ENCODE measurements at regions not wholly inside any gene's neighbourhood (a gene's known extent, or its start where the extent isn't known, plus 50 kb on each side); places are given as distances from the start of the nearest gene placed in this dataset.

- no peaks in the 10 kb centered on the region for H3K36me3 ChIP-seq (ENCODE audit: control insufficient read depth, insufficient read depth, low read length)
- H3K4me3 ChIP-seq (ENCODE audit: low read depth, low read length) = no peak overlapping the region
- H3K9me3 ChIP-seq (ENCODE audit: control insufficient read depth, insufficient read depth, low read length) = no peaks in the 10 kb centered on the region
- no peaks in the 10 kb centered on the region for H3K27me3 ChIP-seq (ENCODE audit: control insufficient read depth, insufficient read depth, low read length)
- no peak overlapping the region for H3K27ac ChIP-seq (ENCODE audit: low read depth, low read length)
- H3K4me1 ChIP-seq (ENCODE audit: control insufficient read depth, insufficient read depth, low read length) = no peaks in the 10 kb centered on the region
- H3K9ac ChIP-seq (ENCODE audit: low read depth, low read length) = no peak overlapping the region
Observed at GRCh38 chr16:17590711-17591654, 120.2 kb upstream of the XYLT1 start.

- H3K9me3 ChIP-seq (ENCODE audit: control insufficient read depth, insufficient read depth, low read length) = no peaks in the 10 kb centered on the region
- H3K4me3 ChIP-seq (ENCODE audit: low read depth, low read length) = no peak overlapping the region
- no peaks in the 10 kb centered on the region for H3K36me3 ChIP-seq (ENCODE audit: control insufficient read depth, insufficient read depth, low read length)
- no peak overlapping the region for H3K27ac ChIP-seq (ENCODE audit: low read depth, low read length)
- H3K27me3 ChIP-seq (ENCODE audit: control insufficient read depth, insufficient read depth, low read length) = no peaks in the 10 kb centered on the region
- H3K4me1 ChIP-seq (ENCODE audit: control insufficient read depth, insufficient read depth, low read length) = no peaks in the 10 kb centered on the region
- no peak overlapping the region for H3K9ac ChIP-seq (ENCODE audit: low read depth, low read length)
Observed at GRCh38 chr16:17589898-17590297, 119.1 kb upstream of the XYLT1 start.

- H3K9ac ChIP-seq (ENCODE audit: low read depth, low read length) = no peak overlapping the region
- no peaks in the 10 kb centered on the region for H3K4me1 ChIP-seq (ENCODE audit: control insufficient read depth, insufficient read depth, low read length)
- H3K9me3 ChIP-seq (ENCODE audit: control insufficient read depth, insufficient read depth, low read length) = 0 out of 2 replicates have a peak, but pooled peaks cover 6% of the 10 kb centered on the region
- H3K27me3 ChIP-seq (ENCODE audit: control insufficient read depth, insufficient read depth, low read length) = no peaks in the 10 kb centered on the region
- H3K36me3 ChIP-seq (ENCODE audit: control insufficient read depth, insufficient read depth, low read length) = no peaks in the 10 kb centered on the region
- no peak overlapping the region for H3K4me3 ChIP-seq (ENCODE audit: low read depth, low read length)
- H3K27ac ChIP-seq (ENCODE audit: low read depth, low read length) = no peak overlapping the region
Observed at GRCh38 chr16:17585449-17586074, 114.8 kb upstream of the XYLT1 start.

GRCh38 chr16:17578981-17579874, 108.5 kb upstream of the XYLT1 start:
- H3K27me3 ChIP-seq (ENCODE audit: control insufficient read depth, insufficient read depth, low read length) = no peaks in the 10 kb centered on the region
- peaks cover 9% of the 10 kb centered on the region for H3K4me1 ChIP-seq (ENCODE audit: control insufficient read depth, insufficient read depth, low read length)
- H3K9me3 ChIP-seq (ENCODE audit: control insufficient read depth, insufficient read depth, low read length) = 0 out of 2 replicates have a peak, but pooled peaks cover 6% of the 10 kb centered on the region
- no peaks in the 10 kb centered on the region for H3K36me3 ChIP-seq (ENCODE audit: control insufficient read depth, insufficient read depth, low read length)
- H3K9ac ChIP-seq (ENCODE audit: low read depth, low read length) = no peak overlapping the region
- H3K4me3 ChIP-seq (ENCODE audit: low read depth, low read length) = no peak overlapping the region
- H3K27ac ChIP-seq (ENCODE audit: low read depth, low read length) = peak overlapping the region; percentile 60

- no peaks in the 10 kb centered on the region for H3K9me3 ChIP-seq (ENCODE audit: control insufficient read depth, insufficient read depth, low read length)
- H3K27me3 ChIP-seq (ENCODE audit: control insufficient read depth, insufficient read depth, low read length) = no peaks in the 10 kb centered on the region
- peaks cover 4% of the 10 kb centered on the region for H3K4me1 ChIP-seq (ENCODE audit: control insufficient read depth, insufficient read depth, low read length)
- H3K36me3 ChIP-seq (ENCODE audit: control insufficient read depth, insufficient read depth, low read length) = no peaks in the 10 kb centered on the region
- H3K9ac ChIP-seq (ENCODE audit: low read depth, low read length) = no peak overlapping the region
- H3K4me3 ChIP-seq (ENCODE audit: low read depth, low read length) = no peak overlapping the region
- H3K27ac ChIP-seq (ENCODE audit: low read depth, low read length) = no peak overlapping the region
Observed at GRCh38 chr16:17574256-17574655, 103.5 kb upstream of the XYLT1 start.

- Histone ChIP-seq H3K27ac (ENCODE audit: low read depth, low read length) (no peak overlapping the region), H3K36me3 (ENCODE audit: control insufficient read depth, insufficient read depth, low read length) (no peaks in the 10 kb centered on the region), H3K27me3 (ENCODE audit: control insufficient read depth, insufficient read depth, low read length) (no peaks in the 10 kb centered on the region), H3K4me3 (ENCODE audit: low read depth, low read length) (no peak overlapping the region), H3K4me1 (ENCODE audit: control insufficient read depth, insufficient read depth, low read length) (no peaks in the 10 kb centered on the region), H3K9me3 (ENCODE audit: control insufficient read depth, insufficient read depth, low read length) (no peaks in the 10 kb centered on the region), H3K9ac (ENCODE audit: low read depth, low read length) (no peak overlapping the region)
Observed at GRCh38 chr16:17572145-17572544, 101.4 kb upstream of the XYLT1 start.

GRCh38 chr16:17571499-17572093, 100.8 kb upstream of the XYLT1 start:
- H3K9ac ChIP-seq (ENCODE audit: low read depth, low read length) = no peak overlapping the region
- H3K9me3 ChIP-seq (ENCODE audit: control insufficient read depth, insufficient read depth, low read length) = no peaks in the 10 kb centered on the region
- H3K27ac ChIP-seq (ENCODE audit: low read depth, low read length) = no peak overlapping the region
- H3K36me3 ChIP-seq (ENCODE audit: control insufficient read depth, insufficient read depth, low read length) = no peaks in the 10 kb centered on the region
- H3K27me3 ChIP-seq (ENCODE audit: control insufficient read depth, insufficient read depth, low read length) = no peaks in the 10 kb centered on the region
- H3K4me1 ChIP-seq (ENCODE audit: control insufficient read depth, insufficient read depth, low read length) = no peaks in the 10 kb centered on the region
- no peak overlapping the region for H3K4me3 ChIP-seq (ENCODE audit: low read depth, low read length)

- no peak overlapping the region for H3K9ac ChIP-seq (ENCODE audit: low read depth, low read length)
- no peaks in the 10 kb centered on the region for H3K4me1 ChIP-seq (ENCODE audit: control insufficient read depth, insufficient read depth, low read length)
- no peaks in the 10 kb centered on the region for H3K36me3 ChIP-seq (ENCODE audit: control insufficient read depth, insufficient read depth, low read length)
- no peak overlapping the region for H3K27ac ChIP-seq (ENCODE audit: low read depth, low read length)
- no peak overlapping the region for H3K4me3 ChIP-seq (ENCODE audit: low read depth, low read length)
- H3K9me3 ChIP-seq (ENCODE audit: control insufficient read depth, insufficient read depth, low read length) = no peaks in the 10 kb centered on the region
- H3K27me3 ChIP-seq (ENCODE audit: control insufficient read depth, insufficient read depth, low read length) = no peaks in the 10 kb centered on the region
Observed at GRCh38 chr16:17568239-17568638, 97.5 kb upstream of the XYLT1 start.

GRCh38 chr16:17567455-17567854, 96.7 kb upstream of the XYLT1 start:
- Histone ChIP-seq H3K4me3 (ENCODE audit: low read depth, low read length) (no peak overlapping the region), H3K4me1 (ENCODE audit: control insufficient read depth, insufficient read depth, low read length) (no peaks in the 10 kb centered on the region), H3K27me3 (ENCODE audit: control insufficient read depth, insufficient read depth, low read length) (no peaks in the 10 kb centered on the region), H3K27ac (ENCODE audit: low read depth, low read length) (no peak overlapping the region), H3K9ac (ENCODE audit: low read depth, low read length) (no peak overlapping the region), H3K9me3 (ENCODE audit: control insufficient read depth, insufficient read depth, low read length) (no peaks in the 10 kb centered on the region), H3K36me3 (ENCODE audit: control insufficient read depth, insufficient read depth, low read length) (no peaks in the 10 kb centered on the region)

- Histone ChIP-seq H3K9me3 (ENCODE audit: control insufficient read depth, insufficient read depth, low read length) (no peaks in the 10 kb centered on the region), H3K27me3 (ENCODE audit: control insufficient read depth, insufficient read depth, low read length) (no peaks in the 10 kb centered on the region), H3K9ac (ENCODE audit: low read depth, low read length) (no peak overlapping the region), H3K4me1 (ENCODE audit: control insufficient read depth, insufficient read depth, low read length) (no peaks in the 10 kb centered on the region), H3K4me3 (ENCODE audit: low read depth, low read length) (no peak overlapping the region), H3K27ac (ENCODE audit: low read depth, low read length) (no peak overlapping the region), H3K36me3 (ENCODE audit: control insufficient read depth, insufficient read depth, low read length) (no peaks in the 10 kb centered on the region)
Observed at GRCh38 chr16:17566656-17567450, 96.1 kb upstream of the XYLT1 start.

All from HUES48 (cell line).